Endothelial cell of umbilical vein (primary cell): ENCODE measurements at regions not wholly inside any gene's neighbourhood (a gene's known extent, or its start where the extent isn't known, plus 50 kb on each side); places are given as distances from the start of the nearest gene placed in this dataset.

ENCODE experiments used
- BruUV-seq: library from RNA; stranded (reverse); fragments of 400-500 nt; replicated peaks from 2 replicates; lab custom pipeline; 2021; lab: Mats Ljungman, UMichigan
- CTCF ChIA-PET: fragments of 300-600, 350-600 bp; sonication (Branson Sonifier 250); formaldehyde crosslinking; loops from one replicate; lab custom pipeline; 2021; ENCODE audit warnings: antibody characterized with exemption, inconsistent platforms; lab: Charles Lee
- POLR2A ChIA-PET: fragments of 300-600, 350-600 bp; sonication (Branson Sonifier 250); formaldehyde crosslinking; loops from one replicate; lab custom pipeline; 2021; ENCODE audit warnings: antibody characterized with exemption, inconsistent platforms; lab: Charles Lee
- DNase-seq: peaks from one replicate; pipeline ENCODE4 v3.0.0-alpha.2; 2011; ENCODE audit warnings: low read depth, low spot score
- FAIRE-seq: peaks from 2 replicates; lab custom pipeline; 2011; peaks lifted over from hg19 to GRCh38; lab: Jason Lieb, UNC
- H2AFZ ChIP-seq: 2 replicates; pipeline ENCODE4 v1.6.0; 2012; ENCODE audit warnings: low read depth, low read length, control low read depth, inconsistent platforms
- H3K27ac ChIP-seq: 2 replicates; pipeline ENCODE4 v1.5.1; 2011; ENCODE audit warnings: low read depth, mild to moderate bottlenecking, control low read depth, low read length, moderate library complexity; ENCODE audit not compliant: insufficient read depth
- H3K27me3 ChIP-seq, 2 experiments: 2 replicates each; pipeline versions ENCODE4 v1.6.0 to v1.6.1; 2011; ENCODE audit warnings: low read length in 2 of 2, mixed read lengths in 1 of 2; ENCODE audit not compliant: control insufficient read depth in 2 of 2, insufficient read depth in 2 of 2
- H3K36me3 ChIP-seq, 2 experiments: 2 replicates in 1 of 2; 3 replicates in 1 of 2; pipeline ENCODE4 v1.5.1; 2011; ENCODE audit warnings: low read length in 2 of 2, mild to moderate bottlenecking in 1 of 2, moderate library complexity in 1 of 2; ENCODE audit not compliant: control insufficient read depth in 2 of 2, insufficient read depth in 2 of 2; ENCODE audit errors: extremely low read depth in 1 of 2
- H3K4me1 ChIP-seq: 3 replicates; pipeline ENCODE4 v1.5.1; 2011; ENCODE audit warnings: mild to moderate bottlenecking, low read length; ENCODE audit not compliant: control insufficient read depth, insufficient read depth; ENCODE audit errors: extremely low read depth
- H3K4me2 ChIP-seq: 2 replicates; pipeline ENCODE4 v1.6.1; 2011; ENCODE audit warnings: low read length, control low read depth, mixed read lengths; ENCODE audit not compliant: insufficient read depth
- H3K4me3 ChIP-seq, 3 experiments: fragments of 200-600 bp in 1 of 3; sonication (generic), shearing (Covaris generic) in 1 of 3; replicated peaks in 1 of 3; 2 replicates each; pipeline ENCODE4 v1.5.1; 2011 to 2016; ENCODE audit warnings: control low read depth in 3 of 3, low read length in 3 of 3, mild to moderate bottlenecking in 2 of 3, inconsistent platforms in 1 of 3, low read depth in 1 of 3, moderate library complexity in 1 of 3; ENCODE audit not compliant: insufficient read depth in 1 of 3
- H3K79me2 ChIP-seq: 2 replicates; pipeline ENCODE4 v1.6.0; 2012; ENCODE audit warnings: low read length, inconsistent platforms; ENCODE audit not compliant: control insufficient read depth, insufficient read depth
- H3K9ac ChIP-seq: replicated peaks from 2 replicates; pipeline ENCODE3; 2011; ENCODE audit warnings: low read length, control low read depth; ENCODE audit not compliant: insufficient read depth; ENCODE audit errors: extremely low read depth
- H3K9me1 ChIP-seq: replicated peaks from 3 replicates; pipeline ENCODE4 v1.6.0; 2011; ENCODE audit warnings: mild to moderate bottlenecking, low read length; ENCODE audit not compliant: control insufficient read depth, insufficient read depth; ENCODE audit errors: extremely low read depth
- H3K9me3 ChIP-seq: replicated peaks from 2 replicates; pipeline ENCODE4 v1.5.1; 2012; ENCODE audit warnings: low read length, inconsistent platforms; ENCODE audit not compliant: control insufficient read depth, insufficient read depth
- H4K20me1 ChIP-seq: replicated peaks from 2 replicates; pipeline ENCODE3; 2011; ENCODE audit warnings: mild to moderate bottlenecking, low read length; ENCODE audit not compliant: control insufficient read depth, insufficient read depth; ENCODE audit errors: extremely low read depth
- CTCF ChIP-seq, 2 donors: IDR thresholded peaks; 1 replicate in 1 of 2; 2 replicates in 1 of 2; pipeline ENCODE4 v1.5.1; 2011; ENCODE audit warnings: low read length in 2 of 2, mild to moderate bottlenecking in 2 of 2, moderate library complexity in 2 of 2, control low read depth in 1 of 2, inconsistent platforms in 1 of 2, low read depth in 1 of 2; ENCODE audit not compliant: insufficient read depth in 1 of 2; ENCODE audit errors: extremely low read depth in 1 of 2
- EZH2 ChIP-seq: IDR thresholded peaks from 2 replicates; pipeline ENCODE4 v1.6.1; 2012; ENCODE audit warnings: borderline replicate concordance, low read depth, mild to moderate bottlenecking, moderate library complexity, low read length, inconsistent platforms; ENCODE audit not compliant: severe bottlenecking
- FOS ChIP-seq: IDR thresholded peaks from 2 replicates; pipeline ENCODE4 v1.6.1; 2011; ENCODE audit warnings: mild to moderate bottlenecking, low read length, moderate library complexity, borderline replicate concordance; ENCODE audit not compliant: insufficient read depth
- GATA2 ChIP-seq: IDR thresholded peaks from 2 replicates; pipeline ENCODE4 v1.7.0; 2011; ENCODE audit warnings: low read depth, mild to moderate bottlenecking, moderate library complexity, mixed read lengths, low read length; ENCODE audit not compliant: insufficient read length, insufficient read depth
- JUN ChIP-seq: IDR thresholded peaks from 2 replicates; pipeline ENCODE4 v1.6.1; 2011; ENCODE audit warnings: borderline replicate concordance, low read depth; ENCODE audit not compliant: insufficient read length, insufficient read depth
- MAX ChIP-seq: IDR thresholded peaks from 2 replicates; pipeline ENCODE4 v1.6.1; 2011; ENCODE audit not compliant: insufficient read depth, insufficient read length
- MYC ChIP-seq: IDR thresholded peaks from one replicate; pipeline ENCODE4 v1.6.1; 2011; ENCODE audit warnings: mild to moderate bottlenecking, low read depth, low read length
- POLR2A ChIP-seq: IDR thresholded peaks from 2 replicates; pipeline ENCODE4 v1.6.1; 2012; ENCODE audit warnings: low read depth, mild to moderate bottlenecking, control low read depth, low read length
- POLR2AphosphoS5 ChIP-seq: IDR thresholded peaks from 2 replicates; pipeline ENCODE4 v1.6.1; 2012; ENCODE audit warnings: low read depth, mild to moderate bottlenecking, control low read depth, low read length, moderate library complexity; ENCODE audit not compliant: insufficient read depth
- dilution Hi-C: fragments of 300-500 bp; cut with MboI; formaldehyde crosslinking; loops from one replicate; pipeline ENCODE4 v1.15.0; 2019; ENCODE audit warnings: low sequenced_read_pairs; ENCODE audit not compliant: extremely low pct_ligation_motif_present
- intact Hi-C: fragments of 100-400 bp; cut with micrococcal nuclease; formaldehyde crosslinking; loops from one replicate; pipeline ENCODE4 v1.10.0; 2022

GRCh38 chr2:40629768-40630434 is 178.0 kb upstream of the SLC8A1 start:
- CTCF ChIA-PET: interaction anchor here (1.2 kb wide), 1 partner anchor 9 kb away, joined by 4 read pairs; no protein-coding TSS in a partner anchor
- dilution Hi-C loops: no loop called here
- no peaks in the 10 kb centered on the region for H3K36me3 ChIP-seq
- H3K4me1 ChIP-seq: no peaks in the 10 kb centered on the region
- DNase-seq (no peak), FAIRE-seq (no peak)
- no peaks in the 10 kb centered on the region for H3K9me3 ChIP-seq
- TF ChIP-seq FOS: no peak
- TF ChIP-seq CTCF (IDR thresholded peaks at IDR 0.05; ENCODE audit: extremely low read depth in 1 of 2, insufficient read depth in 1 of 2, low read depth in 1 of 2, low read length in 2 of 2): no peak
- no peak for TF ChIP-seq POLR2AphosphoS5
- no peak for TF ChIP-seq MYC
- TF ChIP-seq EZH2: no peak
- TF ChIP-seq GATA2: no peak
- TF ChIP-seq MAX: no peak
- TF ChIP-seq JUN: no peak
- no peak for TF ChIP-seq POLR2A
- no peak overlapping the region for H3K4me3 ChIP-seq
- H3K27ac ChIP-seq: no peak overlapping the region
- no peaks in the 10 kb centered on the region for H3K27me3 ChIP-seq
- no peak overlapping the region for H3K9ac ChIP-seq
- H4K20me1 ChIP-seq: no peaks in the 10 kb centered on the region
- H3K79me2 ChIP-seq: no peaks in the 10 kb centered on the region
- H3K9me1 ChIP-seq: no peaks in the 10 kb centered on the region
- no peak overlapping the region for H3K4me2 ChIP-seq
- no peak overlapping the region for H2AFZ ChIP-seq
- BruUV-seq: no TSS peak
- intact Hi-C loops: no loop called here
- POLR2A ChIA-PET: no interaction called here
